Hindlimb muscle (tissue), 1 donor: ENCODE measurements at regions not wholly inside any gene's neighbourhood (a gene's known extent, or its start where the extent isn't known, plus 50 kb on each side); places are given as distances from the start of the nearest gene placed in this dataset.
"Not testable (repeated sequence)": the region's sequence is repeated elsewhere in the genome, so short reads cannot be mapped to it uniquely, and the experiment has no call there.

Experiments used
- DNase-seq: peaks from one replicate; pipeline ENCODE4 v3.0.0-alpha.2; 2013

- DNase-seq, result no peak
Observed at GRCh38 chr9:85147046-85147640, 477.6 kb downstream of the NTRK2 start.

- no peak for DNase-seq
Observed at GRCh38 chr9:85142968-85143367, 473.4 kb downstream of the NTRK2 start.

DNA sequence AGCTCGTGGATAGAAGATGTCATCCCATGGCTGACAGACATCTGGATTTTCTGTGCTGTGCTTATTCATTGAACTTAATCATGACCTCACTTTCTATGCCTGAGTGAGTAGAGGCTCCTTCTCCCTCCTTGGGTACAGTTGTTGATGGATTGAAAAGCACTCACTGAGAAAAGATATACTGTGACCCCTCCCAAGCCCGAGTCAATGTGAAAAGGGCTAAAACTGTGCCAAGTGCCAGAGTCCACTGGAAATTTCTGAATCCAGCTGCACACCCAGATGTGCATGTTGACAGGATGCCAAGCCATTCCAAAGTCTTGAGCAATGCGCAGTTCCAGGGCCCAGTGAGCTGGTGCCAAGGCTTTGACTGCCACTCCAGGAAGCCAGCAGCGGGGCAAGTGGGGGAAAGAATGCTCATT, 473.0 kb downstream of the NTRK2 start:
- no peak for DNase-seq

DNA sequence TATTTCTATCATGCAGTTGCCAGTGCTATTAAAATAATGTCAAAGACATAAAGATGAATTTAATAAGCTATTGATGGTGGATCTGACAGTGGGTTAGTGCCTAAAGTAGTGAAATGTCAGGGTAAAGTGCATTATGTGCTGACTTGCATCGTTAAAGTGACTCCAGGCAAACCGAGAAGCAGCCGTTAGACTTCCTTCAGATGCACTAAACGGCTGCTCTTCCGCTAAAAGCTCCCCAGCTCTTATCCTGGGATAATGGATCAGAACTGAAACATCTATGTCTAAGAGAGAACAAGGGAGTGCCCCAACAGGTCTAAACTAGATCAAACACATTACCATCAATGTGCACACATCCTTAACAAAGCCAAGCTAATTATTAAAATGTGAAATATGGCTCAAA, 468.2 kb downstream of the NTRK2 start:
- no peak for DNase-seq

- no peak for DNase-seq
Observed at GRCh38 chr9:85136987-85137386, 467.5 kb downstream of the NTRK2 start.

- no peak for DNase-seq
Observed at GRCh38 chr9:85136507-85136906, 467.0 kb downstream of the NTRK2 start.

DNA sequence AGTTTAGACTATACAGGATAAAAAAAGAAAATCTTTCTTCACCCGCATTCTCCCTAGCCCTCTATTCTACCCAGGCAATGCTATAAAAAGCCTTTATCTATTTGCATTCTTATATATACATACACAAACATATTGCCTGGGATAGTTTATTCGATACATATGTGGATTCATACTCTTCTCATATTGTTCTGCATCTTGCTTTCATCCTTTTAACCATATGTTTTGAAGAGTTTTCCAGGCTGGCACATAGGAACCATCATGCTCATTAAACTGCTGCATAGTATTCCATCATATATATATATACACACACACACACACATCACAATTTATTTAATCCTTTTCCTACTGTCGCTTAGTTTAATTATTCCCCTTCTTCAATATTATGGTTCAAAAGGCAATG, 461.2 kb downstream of the NTRK2 start:
- DNase-seq, result no peak

GRCh38 chr9:85130260-85130659, 460.7 kb downstream of the NTRK2 start:
- no peak for DNase-seq

DNA sequence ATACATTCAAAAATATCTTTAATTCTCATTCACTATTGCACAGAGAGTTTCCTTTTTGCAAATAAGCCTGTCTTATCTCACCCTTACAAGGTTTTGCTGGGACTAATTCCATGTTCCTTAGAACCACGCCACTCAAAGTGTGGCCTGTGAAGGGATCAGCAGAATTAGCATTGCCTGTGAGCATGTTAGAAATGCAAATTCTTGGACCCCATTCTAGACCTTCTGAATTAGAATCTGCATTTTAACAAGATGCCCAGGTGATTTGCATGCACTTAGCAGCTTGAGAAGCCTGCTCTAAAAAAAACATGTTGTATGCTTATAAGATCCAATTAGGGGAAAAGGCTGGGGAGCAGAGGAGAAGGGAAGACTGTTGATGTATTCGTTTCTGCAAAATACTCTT, 460.0 kb downstream of the NTRK2 start:
- no peak for DNase-seq

- DNase-seq, result no peak
Observed at GRCh38 chr9:85118990-85119755, 449.6 kb downstream of the NTRK2 start.

DNA sequence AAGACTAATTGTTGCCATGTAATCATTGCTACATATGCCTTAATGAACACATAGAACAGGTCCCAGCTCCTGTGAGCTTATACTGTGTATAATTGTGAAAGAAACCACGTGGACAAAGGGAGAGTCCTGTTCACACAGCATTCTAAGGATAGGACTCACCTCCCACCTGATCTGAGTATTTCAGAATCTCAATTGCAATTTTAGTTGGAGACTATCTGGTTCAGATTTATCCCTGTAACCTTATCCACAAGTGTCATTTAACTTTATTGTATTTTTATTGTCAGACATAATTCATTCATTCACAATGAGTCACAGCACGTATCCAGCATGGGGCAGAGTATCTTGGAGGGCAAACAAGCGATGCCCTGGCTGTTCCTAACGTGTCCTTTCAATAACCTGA, 448.3 kb downstream of the NTRK2 start:
- DNase-seq, result no peak

GRCh38 chr9:85115473-85115872, 445.9 kb downstream of the NTRK2 start:
- DNase-seq, result no peak

DNA sequence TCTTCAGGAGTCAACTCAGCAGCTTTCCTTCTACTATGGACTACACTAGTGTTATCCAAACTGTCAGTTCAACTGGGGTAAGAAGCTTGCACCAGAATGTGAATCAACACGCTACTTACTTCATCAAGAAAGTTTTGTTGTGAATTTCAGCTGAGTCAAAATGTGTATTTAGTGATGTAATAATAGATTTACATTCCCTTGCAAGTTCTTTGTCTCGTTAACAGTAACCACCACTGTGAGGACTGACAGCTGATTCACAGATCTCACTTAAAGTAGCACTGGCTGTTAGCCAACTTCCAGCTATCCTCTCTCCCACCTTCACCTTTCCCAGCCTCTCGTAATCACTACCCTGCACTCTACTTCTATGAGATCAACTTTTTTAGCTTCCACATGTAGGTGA, 445.3 kb downstream of the NTRK2 start:
- DNase-seq, result no peak

DNA sequence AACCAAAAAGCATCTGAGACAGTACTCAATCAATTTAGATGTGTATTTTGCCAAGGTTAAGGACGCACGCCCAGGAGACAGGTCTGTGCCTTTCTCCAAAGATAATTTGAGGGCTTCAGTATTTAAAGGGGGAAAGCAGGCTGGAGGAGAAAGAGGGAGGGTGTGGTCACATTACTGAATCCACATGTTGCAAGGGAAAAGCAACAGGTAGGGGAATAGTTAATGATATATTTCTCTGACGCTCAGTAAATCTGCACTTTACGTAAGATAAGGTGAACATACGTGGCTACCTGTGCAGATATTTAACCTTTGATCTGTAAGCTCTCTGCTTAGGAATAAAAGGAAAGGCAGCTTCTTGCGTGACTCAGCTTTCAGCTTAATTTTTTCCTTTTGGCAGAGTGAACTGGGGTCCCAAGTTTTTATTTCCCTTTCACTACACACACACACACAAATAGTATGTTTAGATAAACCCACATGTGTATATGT, 443.4 kb downstream of the NTRK2 start:
- DNase-seq, result no peak

DNA sequence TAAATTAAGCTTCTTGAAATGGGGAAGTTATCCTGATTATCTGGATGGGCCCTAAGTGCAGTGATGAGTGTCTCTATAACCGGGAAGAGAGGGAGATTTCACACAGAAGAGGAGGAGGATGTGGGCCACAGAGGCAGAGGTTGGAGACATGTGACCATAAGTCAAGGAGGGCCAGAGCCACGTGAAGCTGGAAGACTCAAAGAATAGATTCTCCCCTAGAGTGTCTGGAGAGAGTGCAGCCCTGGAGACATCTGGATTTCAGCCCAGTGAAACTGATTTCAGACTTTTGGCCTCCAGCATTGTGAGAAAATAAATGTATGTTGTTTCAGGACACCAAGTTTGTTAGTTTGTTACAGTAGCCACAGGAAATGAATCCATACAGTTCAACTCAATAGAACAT, 442.9 kb downstream of the NTRK2 start:
- DNase-seq, result peak; percentile 16

DNA sequence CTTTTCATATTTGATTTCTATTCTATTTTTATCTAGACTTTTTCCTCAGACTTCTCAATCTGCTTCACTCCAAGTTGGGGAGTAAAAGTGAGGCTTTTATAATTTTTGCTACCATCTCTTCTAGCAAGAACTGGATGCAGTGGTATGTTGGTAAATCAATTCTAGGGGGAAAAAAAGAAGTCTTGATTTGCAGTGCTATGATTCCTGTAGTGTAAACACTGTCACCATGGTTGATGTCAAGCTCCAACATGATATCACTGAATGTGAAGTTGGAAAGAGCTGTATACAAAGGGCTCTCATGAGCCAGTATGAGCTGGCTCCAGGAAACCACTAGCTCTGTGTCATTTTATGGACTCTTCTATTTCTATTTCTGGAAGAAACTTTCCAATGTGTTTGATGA, 439.2 kb downstream of the NTRK2 start:
- DNase-seq, result no peak

- no peak for DNase-seq
Observed at GRCh38 chr9:85108229-85108628, 438.7 kb downstream of the NTRK2 start.

DNA sequence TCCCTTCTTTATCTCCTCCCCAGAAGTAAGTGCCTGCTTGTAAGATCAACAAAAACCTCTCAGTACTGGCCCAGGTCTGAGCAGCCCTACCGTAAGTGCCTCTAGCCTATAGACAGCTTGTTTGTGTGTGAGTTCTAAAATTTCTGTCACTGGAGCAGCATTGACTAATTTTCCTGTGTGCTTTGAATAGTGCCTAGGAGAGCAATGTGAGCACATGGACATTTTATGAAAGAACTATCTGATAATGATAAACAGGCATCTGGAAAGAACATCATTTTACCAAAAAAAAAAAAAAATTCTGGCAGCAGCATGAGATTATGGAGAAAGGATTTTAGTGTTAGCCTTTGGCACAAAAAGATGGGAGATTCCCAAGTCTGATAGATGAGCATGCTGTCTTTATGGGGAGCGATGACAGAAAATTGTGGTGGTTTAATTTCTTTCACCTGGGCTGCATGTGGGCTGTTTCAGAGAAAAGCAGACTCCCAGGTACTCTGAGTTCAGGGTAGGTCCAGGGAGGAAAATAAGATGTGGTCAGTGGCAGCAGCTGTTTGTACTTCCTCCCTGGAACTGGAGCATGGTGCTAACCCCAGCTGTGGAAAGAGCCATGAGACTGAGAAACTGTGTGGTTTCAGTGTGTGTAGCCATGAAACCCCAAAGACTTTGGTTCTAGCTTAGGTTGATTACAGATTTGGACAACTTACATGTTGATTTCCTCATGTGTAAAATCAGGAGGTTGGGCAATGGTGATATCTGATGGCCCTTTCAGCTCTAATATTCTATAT, 419.9 kb downstream of the NTRK2 start:
- DNase-seq, result no peak

DNA sequence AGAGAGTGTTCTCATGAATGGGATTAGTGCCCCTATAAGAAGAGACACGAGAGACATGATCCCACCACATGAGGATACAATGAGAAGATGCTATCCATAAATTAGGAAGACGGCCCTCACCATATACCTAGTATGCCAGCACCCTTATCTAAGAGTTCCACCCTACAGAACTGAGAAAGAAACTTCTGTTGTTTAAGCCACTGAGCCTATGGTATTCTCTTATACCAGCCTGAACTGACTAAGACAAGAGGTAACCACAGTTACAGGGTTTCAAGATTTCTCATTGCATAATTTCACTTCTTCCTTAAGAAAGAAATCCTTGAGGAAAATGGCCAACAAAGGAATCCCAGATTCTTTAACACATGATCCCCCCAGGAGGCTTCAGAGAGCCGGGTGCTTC, 412.4 kb downstream of the NTRK2 start:
- DNase-seq, result no peak

- DNase-seq, result no peak
Observed at GRCh38 chr9:85079349-85079748, 409.8 kb downstream of the NTRK2 start.

- no peak for DNase-seq
Observed at GRCh38 chr9:85077944-85078343, 408.4 kb downstream of the NTRK2 start.

DNA sequence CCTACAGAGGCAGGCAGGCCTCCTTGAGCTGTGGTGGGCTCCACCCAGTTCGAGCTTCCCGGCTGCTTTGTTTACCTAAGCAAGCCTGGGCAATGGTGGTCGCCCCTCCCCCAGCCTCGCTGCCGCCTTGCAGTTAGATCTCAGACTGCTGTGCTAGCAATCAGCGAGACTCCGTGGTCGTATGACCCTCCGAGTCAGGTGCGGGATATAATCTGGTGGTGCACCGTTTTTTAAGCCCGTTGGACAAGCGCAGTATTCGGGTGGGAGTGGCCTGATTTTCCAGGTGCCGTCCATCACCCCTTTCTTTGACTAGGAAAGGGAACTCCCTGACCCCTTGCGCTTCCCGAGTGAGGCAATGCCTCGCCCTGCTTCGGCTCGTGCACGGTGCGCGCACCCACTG, 407.6 kb downstream of the NTRK2 start:
- not testable (repeated sequence) for DNase-seq
